SK-N-SH (cell line): ENCODE measurements at regions not wholly inside any gene's neighbourhood (a gene's known extent, or its start where the extent isn't known, plus 50 kb on each side); places are given as distances from the start of the nearest gene placed in this dataset.

Experiments
- CTCF ChIA-PET: fragments of 300-600, 350-600 bp; formaldehyde crosslinking; extraction: SDS; loops from one replicate; lab custom pipeline; 2021; lab: Yijun Ruan, JAX
- POLR2A ChIA-PET: fragments of 350-600 bp; sonication (Branson Sonifier 250); formaldehyde crosslinking; extraction: SDS; loops from one replicate; lab custom pipeline; 2020; ENCODE audit warnings: antibody characterized with exemption, inconsistent platforms; lab: Yijun Ruan, JAX
- DNase-seq: peaks from one replicate; pipeline ENCODE4 v3.0.0; 2012
- H2AFZ ChIP-seq: fragments of 200-600 bp; sonication (generic); 2 replicates; pipeline ENCODE4 v1.8.1; 2016; ENCODE audit warnings: antibody characterized with exemption, mild to moderate bottlenecking, low read depth
- H3F3A ChIP-seq: fragments of 200-600 bp; sonication (generic); replicated peaks from 2 replicates; pipeline ENCODE3; 2016; ENCODE audit warnings: antibody characterized with exemption, mild to moderate bottlenecking; ENCODE audit not compliant: insufficient read depth
- H3K27ac ChIP-seq, 2 experiments: fragments of 200-500 bp in 1 of 2; fragments of 200-600 bp in 1 of 2; sonication (Bioruptor generic) in 1 of 2; sonication (generic), shearing (Covaris generic) in 1 of 2; 2 replicates each; pipeline versions ENCODE4 v1.5.1 to v1.6.1; 2014 to 2016; ENCODE audit warnings: low read depth in 2 of 2, inconsistent platforms in 1 of 2, low read length in 1 of 2, mild to moderate bottlenecking in 1 of 2, mixed read lengths in 1 of 2
- H3K27me3 ChIP-seq: fragments of 200-600 bp; sonication (generic), shearing (Covaris generic); 2 replicates; pipeline ENCODE4 v1.6.1; 2016; ENCODE audit warnings: mixed run types; ENCODE audit not compliant: insufficient read depth
- H3K36me3 ChIP-seq, 2 experiments: fragments of 200-500 bp in 1 of 2; fragments of 200-600 bp in 1 of 2; sonication (Bioruptor generic) in 1 of 2; sonication (generic) in 1 of 2; replicated peaks in 1 of 2; 2 replicates each; pipeline versions ENCODE3 to v1.5.1; 2014 to 2016; ENCODE audit warnings: low read length in 1 of 2, mild to moderate bottlenecking in 1 of 2; ENCODE audit not compliant: insufficient read depth in 2 of 2, control insufficient read depth in 1 of 2
- H3K4me1 ChIP-seq, 2 experiments: fragments of 200-500 bp in 1 of 2; fragments of 200-600 bp in 1 of 2; sonication (Bioruptor generic) in 1 of 2; sonication (generic), shearing (Covaris generic) in 1 of 2; 2 replicates each; pipeline versions ENCODE4 v1.5.1 to v1.6.1; 2014 to 2016; ENCODE audit warnings: low read depth in 1 of 2, low read length in 1 of 2, mixed run types in 1 of 2; ENCODE audit not compliant: insufficient read depth in 2 of 2, control insufficient read depth in 1 of 2
- H3K4me2 ChIP-seq: fragments of 200-600 bp; sonication (generic), shearing (Covaris generic); 2 replicates; pipeline ENCODE4 v1.6.1; 2017; ENCODE audit warnings: mixed run types
- H3K4me3 ChIP-seq, 2 experiments: fragments of 200-500 bp in 1 of 2; fragments of 200-600 bp in 1 of 2; sonication (Bioruptor generic) in 1 of 2; sonication (generic), shearing (Covaris generic) in 1 of 2; 2 replicates each; pipeline versions ENCODE4 v1.5.1 to v1.8.1; 2014 to 2016; ENCODE audit warnings: low read depth in 2 of 2, inconsistent platforms in 1 of 2, low read length in 1 of 2, mild to moderate bottlenecking in 1 of 2, mixed read lengths in 1 of 2, moderate library complexity in 1 of 2
- H3K79me2 ChIP-seq: fragments of 200-600 bp; sonication (generic); 2 replicates; pipeline ENCODE4 v1.8.1; 2017; ENCODE audit warnings: mild to moderate bottlenecking; ENCODE audit not compliant: insufficient read depth
- H3K9ac ChIP-seq: fragments of 200-600 bp; sonication (generic); 2 replicates; pipeline ENCODE4 v1.6.1; 2017; ENCODE audit warnings: mixed run types
- H3K9me2 ChIP-seq: fragments of 200-600 bp; sonication (generic); 2 replicates; pipeline ENCODE4 v1.6.1; 2017; ENCODE audit warnings: mixed run types
- H3K9me3 ChIP-seq: fragments of 200-600 bp; sonication (generic); 2 replicates; pipeline ENCODE4 v1.6.1; 2017; ENCODE audit warnings: mixed run types, mild to moderate bottlenecking, moderate library complexity
- H4K20me1 ChIP-seq: fragments of 200-600 bp; sonication (generic); 2 replicates; pipeline ENCODE4 v1.6.1; 2017; ENCODE audit warnings: mild to moderate bottlenecking, mixed run types; ENCODE audit not compliant: insufficient read depth
- ELF1 ChIP-seq: IDR thresholded peaks from 2 replicates; pipeline ENCODE4 v1.4.0; 2012
- EP300 ChIP-seq, 2 experiments: IDR thresholded peaks; 2 replicates each; pipeline versions ENCODE4 v1.4.0 to v1.6.1; 2012; ENCODE audit warnings: borderline replicate concordance in 1 of 2, low read depth in 1 of 2, low read length in 1 of 2
- EZH2phosphoT487 ChIP-seq: fragments of 200-600 bp; sonication (generic); IDR thresholded peaks from 2 replicates; pipeline ENCODE4 v1.6.1; 2017; ENCODE audit warnings: low read depth, mixed run types, mild to moderate bottlenecking, antibody characterized with exemption, moderate library complexity, borderline replicate concordance
- FOSL2 ChIP-seq: IDR thresholded peaks from 2 replicates; pipeline ENCODE4 v1.4.0; 2012; ENCODE audit warnings: low read depth, mild to moderate bottlenecking, moderate library complexity, borderline replicate concordance
- FOXJ3 ChIP-seq: sonication (generic); formaldehyde crosslinking; IDR thresholded peaks from 2 replicates; pipeline ENCODE4 v1.5.1; 2020; ENCODE audit warnings: mild to moderate bottlenecking, missing genetic modification reagents
- GATA2 ChIP-seq: sonication (generic); formaldehyde crosslinking; IDR thresholded peaks from 2 replicates; pipeline ENCODE4 v1.5.0; 2020; ENCODE audit warnings: mild to moderate bottlenecking, missing genetic modification reagents
- JUND ChIP-seq: IDR thresholded peaks from 2 replicates; pipeline ENCODE4 v1.4.0; 2012
- MEF2A ChIP-seq: IDR thresholded peaks from 2 replicates; pipeline ENCODE4 v1.4.0; 2012; ENCODE audit warnings: low read depth, borderline replicate concordance
- MXI1 ChIP-seq: IDR thresholded peaks from 2 replicates; pipeline ENCODE4 v1.6.1; 2012; ENCODE audit warnings: mild to moderate bottlenecking, low read depth, low read length, improper control_type of control experiment
- NRF1 ChIP-seq: IDR thresholded peaks from 2 replicates; pipeline ENCODE4 v1.6.1; 2012; ENCODE audit warnings: low read depth, mild to moderate bottlenecking, low read length
- POLR2AphosphoS5 ChIP-seq: IDR thresholded peaks from 2 replicates; pipeline ENCODE4 v1.6.1; 2012; ENCODE audit warnings: low read depth, low read length
- RAD21 ChIP-seq: IDR thresholded peaks from 2 replicates; pipeline ENCODE4 v1.6.1; 2012; ENCODE audit warnings: mild to moderate bottlenecking, low read length
- RXRA ChIP-seq: IDR thresholded peaks from 2 replicates; pipeline ENCODE4 v1.4.0; 2012; ENCODE audit warnings: low read depth, mild to moderate bottlenecking, borderline replicate concordance
- TCF12 ChIP-seq: IDR thresholded peaks from 2 replicates; pipeline ENCODE4 v1.4.0; 2012
- TEAD4 ChIP-seq: IDR thresholded peaks from 2 replicates; pipeline ENCODE4 v1.4.0; 2012; ENCODE audit warnings: mild to moderate bottlenecking, borderline replicate concordance; ENCODE audit not compliant: insufficient read depth
- YY1 ChIP-seq: IDR thresholded peaks from 2 replicates; pipeline ENCODE4 v1.4.0; 2012; ENCODE audit warnings: low read depth, mild to moderate bottlenecking
- WGBS: methylation state at CpG from one replicate; pipeline ENCODE4 v1.1.6; 2017; ENCODE audit warnings: low lambda C conversion rate; 5-methylcytosine and 5-hydroxymethylcytosine counted together
- TF ChIP-seq, protein P1 (sequence below): IDR thresholded peaks from 2 replicates; pipeline ENCODE4; 2012
- TF ChIP-seq, protein P2 (sequence below): IDR thresholded peaks from 2 replicates; pipeline ENCODE4 v1.4.0; 2012; ENCODE audit warnings: low read depth
- TF ChIP-seq, protein P3 (sequence below): fragments of 150-350 bp; IDR thresholded peaks from 2 replicates; pipeline ENCODE4 v1.6.1; 2017; ENCODE audit warnings: antibody characterized with exemption, low read length, low read depth, borderline replicate concordance
- TF ChIP-seq, protein P4 (sequence below): IDR thresholded peaks from 2 replicates; pipeline ENCODE4 v1.6.1; 2012; ENCODE audit warnings: mild to moderate bottlenecking, low read depth, low read length, moderate library complexity
- TF ChIP-seq, protein P5 (sequence below): IDR thresholded peaks from 2 replicates; pipeline ENCODE4 v1.4.0; 2012; ENCODE audit warnings: low read depth, borderline replicate concordance

DNA sequence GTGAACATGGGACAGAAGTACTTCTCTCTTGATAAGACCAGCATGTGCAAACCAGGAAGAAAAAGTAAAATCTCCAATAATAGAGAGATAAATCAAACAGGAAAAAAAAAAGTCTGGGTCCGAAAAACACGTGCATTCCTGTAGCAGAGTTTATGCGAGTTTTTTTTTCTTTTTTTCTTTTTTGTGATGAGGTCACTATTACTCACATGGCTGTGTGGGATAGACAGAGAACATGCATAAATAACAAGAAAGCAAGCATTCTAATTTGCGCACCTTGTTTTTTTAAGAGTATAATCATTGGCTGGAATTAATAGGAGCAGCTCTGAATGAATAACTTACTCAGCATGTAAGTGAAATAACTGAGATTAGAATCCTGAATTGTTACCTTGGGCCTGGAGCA, 91.9 kb upstream of the CPM start:
- ChIA-PET CTCF (no interaction called here), POLR2A (no interaction called here)
- 18% methylated on average over 4 of the region's 4 CpGs for WGBS
- no peak for DNase-seq
- Histone ChIP-seq H3K9me2 (no peaks in the 10 kb centered on the region), H3F3A (peaks cover 2% of the 10 kb centered on the region), H3K9me3 (no peaks in the 10 kb centered on the region), H3K27ac (peak overlapping the region in 1 of 2 experiments; percentile 27; a peak in 2 of 4 replicates), H4K20me1 (no peaks in the 10 kb centered on the region), H3K4me2 (0 out of 2 replicates have a peak overlapping the region, but pooled peaks have one; percentile 4), H3K27me3 (no peaks in the 10 kb centered on the region), H2AFZ (no peak overlapping the region), H3K4me3 (no peak overlapping the region; a peak in 1 of 4 replicates), H3K79me2 (no peaks in the 10 kb centered on the region), H3K36me3 (no peaks in the 10 kb centered on the region), H3K9ac (no peak overlapping the region), H3K4me1 (0 out of 4 replicates have a peak, but pooled peaks cover 0 to 11% of the 10 kb centered on the region in 2 experiments)
- TF ChIP-seq, protein P1, sequence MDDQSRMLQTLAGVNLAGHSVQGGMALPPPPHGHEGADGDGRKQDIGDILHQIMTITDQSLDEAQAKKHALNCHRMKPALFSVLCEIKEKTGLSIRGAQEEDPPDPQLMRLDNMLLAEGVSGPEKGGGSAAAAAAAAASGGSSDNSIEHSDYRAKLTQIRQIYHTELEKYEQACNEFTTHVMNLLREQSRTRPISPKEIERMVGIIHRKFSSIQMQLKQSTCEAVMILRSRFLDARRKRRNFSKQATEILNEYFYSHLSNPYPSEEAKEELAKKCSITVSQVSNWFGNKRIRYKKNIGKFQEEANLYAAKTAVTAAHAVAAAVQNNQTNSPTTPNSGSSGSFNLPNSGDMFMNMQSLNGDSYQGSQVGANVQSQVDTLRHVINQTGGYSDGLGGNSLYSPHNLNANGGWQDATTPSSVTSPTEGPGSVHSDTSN, result peak; percentile 11; the same call in 1 of the 2 replicates
- TF ChIP-seq TEAD4 (no peak), ELF1 (no peak), FOXJ3 (CRISPR knock-in tag) (no peak), YY1 (no peak), TCF12 (peak; percentile 39; the same call in 1 of the 2 replicates), FOSL2 (peak; percentile 44; the same call in 1 of the 2 replicates), RAD21 (no peak), RXRA (no peak), EZH2phosphoT487 (no peak), GATA2 (CRISPR knock-in tag) (no peak), NRF1 (no peak), MXI1 (no peak), MEF2A (no peak), JUND (peak; percentile 18; the same call in 1 of the 2 replicates)
- TF ChIP-seq, protein P2, sequence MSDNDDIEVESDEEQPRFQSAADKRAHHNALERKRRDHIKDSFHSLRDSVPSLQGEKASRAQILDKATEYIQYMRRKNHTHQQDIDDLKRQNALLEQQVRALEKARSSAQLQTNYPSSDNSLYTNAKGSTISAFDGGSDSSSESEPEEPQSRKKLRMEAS, result peak; percentile 56; the same call in 1 of the 2 replicates
- TF ChIP-seq, protein P3, sequence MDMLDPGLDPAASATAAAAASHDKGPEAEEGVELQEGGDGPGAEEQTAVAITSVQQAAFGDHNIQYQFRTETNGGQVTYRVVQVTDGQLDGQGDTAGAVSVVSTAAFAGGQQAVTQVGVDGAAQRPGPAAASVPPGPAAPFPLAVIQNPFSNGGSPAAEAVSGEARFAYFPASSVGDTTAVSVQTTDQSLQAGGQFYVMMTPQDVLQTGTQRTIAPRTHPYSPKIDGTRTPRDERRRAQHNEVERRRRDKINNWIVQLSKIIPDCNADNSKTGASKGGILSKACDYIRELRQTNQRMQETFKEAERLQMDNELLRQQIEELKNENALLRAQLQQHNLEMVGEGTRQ, result no peak

DNA sequence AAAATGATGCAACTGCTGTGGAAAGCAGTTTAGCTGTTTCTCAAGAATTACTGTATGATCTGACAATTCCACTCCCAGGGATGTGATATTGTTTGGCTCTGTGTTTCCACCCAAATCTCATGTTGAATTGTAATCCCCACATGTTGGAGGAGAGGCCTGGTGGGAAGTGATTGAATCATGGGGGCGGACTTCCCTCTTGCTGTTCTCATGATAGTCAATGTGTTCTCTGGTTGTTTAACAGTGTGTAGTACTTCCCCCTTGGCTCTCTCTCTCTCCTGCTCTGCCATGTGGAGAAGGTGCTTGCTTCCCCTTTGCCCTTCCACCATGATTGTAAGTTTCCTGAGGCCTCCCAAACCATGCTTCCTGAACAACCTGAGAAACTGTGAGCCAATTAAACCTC, 93.4 kb upstream of the CPM start:
- no peaks in the 10 kb centered on the region for H3K36me3 ChIP-seq
- no peak overlapping the region for H2AFZ ChIP-seq
- CTCF ChIA-PET, result no interaction called here
- peaks cover 2% of the 10 kb centered on the region for H3F3A ChIP-seq
- H3K9me3 ChIP-seq, result no peaks in the 10 kb centered on the region
- DNase-seq, result no peak
- no peak overlapping the region for H3K9ac ChIP-seq
- H3K27me3 ChIP-seq, result no peaks in the 10 kb centered on the region
- no peaks in the 10 kb centered on the region for H3K9me2 ChIP-seq
- TF ChIP-seq, protein P4, sequence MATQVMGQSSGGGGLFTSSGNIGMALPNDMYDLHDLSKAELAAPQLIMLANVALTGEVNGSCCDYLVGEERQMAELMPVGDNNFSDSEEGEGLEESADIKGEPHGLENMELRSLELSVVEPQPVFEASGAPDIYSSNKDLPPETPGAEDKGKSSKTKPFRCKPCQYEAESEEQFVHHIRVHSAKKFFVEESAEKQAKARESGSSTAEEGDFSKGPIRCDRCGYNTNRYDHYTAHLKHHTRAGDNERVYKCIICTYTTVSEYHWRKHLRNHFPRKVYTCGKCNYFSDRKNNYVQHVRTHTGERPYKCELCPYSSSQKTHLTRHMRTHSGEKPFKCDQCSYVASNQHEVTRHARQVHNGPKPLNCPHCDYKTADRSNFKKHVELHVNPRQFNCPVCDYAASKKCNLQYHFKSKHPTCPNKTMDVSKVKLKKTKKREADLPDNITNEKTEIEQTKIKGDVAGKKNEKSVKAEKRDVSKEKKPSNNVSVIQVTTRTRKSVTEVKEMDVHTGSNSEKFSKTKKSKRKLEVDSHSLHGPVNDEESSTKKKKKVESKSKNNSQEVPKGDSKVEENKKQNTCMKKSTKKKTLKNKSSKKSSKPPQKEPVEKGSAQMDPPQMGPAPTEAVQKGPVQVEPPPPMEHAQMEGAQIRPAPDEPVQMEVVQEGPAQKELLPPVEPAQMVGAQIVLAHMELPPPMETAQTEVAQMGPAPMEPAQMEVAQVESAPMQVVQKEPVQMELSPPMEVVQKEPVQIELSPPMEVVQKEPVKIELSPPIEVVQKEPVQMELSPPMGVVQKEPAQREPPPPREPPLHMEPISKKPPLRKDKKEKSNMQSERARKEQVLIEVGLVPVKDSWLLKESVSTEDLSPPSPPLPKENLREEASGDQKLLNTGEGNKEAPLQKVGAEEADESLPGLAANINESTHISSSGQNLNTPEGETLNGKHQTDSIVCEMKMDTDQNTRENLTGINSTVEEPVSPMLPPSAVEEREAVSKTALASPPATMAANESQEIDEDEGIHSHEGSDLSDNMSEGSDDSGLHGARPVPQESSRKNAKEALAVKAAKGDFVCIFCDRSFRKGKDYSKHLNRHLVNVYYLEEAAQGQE, result no peak
- TF ChIP-seq JUND (no peak), EP300 (IDR thresholded peaks at IDR 0.05; ENCODE audit: borderline replicate concordance in 1 of 2, low read depth in 1 of 2, low read length in 1 of 2) (no peak), POLR2AphosphoS5 (no peak)
- TF ChIP-seq, protein P5, sequence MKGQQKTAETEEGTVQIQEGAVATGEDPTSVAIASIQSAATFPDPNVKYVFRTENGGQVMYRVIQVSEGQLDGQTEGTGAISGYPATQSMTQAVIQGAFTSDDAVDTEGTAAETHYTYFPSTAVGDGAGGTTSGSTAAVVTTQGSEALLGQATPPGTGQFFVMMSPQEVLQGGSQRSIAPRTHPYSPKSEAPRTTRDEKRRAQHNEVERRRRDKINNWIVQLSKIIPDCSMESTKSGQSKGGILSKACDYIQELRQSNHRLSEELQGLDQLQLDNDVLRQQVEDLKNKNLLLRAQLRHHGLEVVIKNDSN, result no peak
- WGBS, result 100% methylated on average over 1 of the region's 1 CpG
- no peak overlapping the region for H3K4me2 ChIP-seq
- no peak overlapping the region for H3K4me3 ChIP-seq
- 0 out of 4 replicates have a peak, but pooled peaks cover 0 to 11% of the 10 kb centered on the region in 2 experiments for H3K4me1 ChIP-seq
- H3K27ac ChIP-seq, result no peak overlapping the region
- H3K79me2 ChIP-seq, result no peaks in the 10 kb centered on the region
- H4K20me1 ChIP-seq, result no peaks in the 10 kb centered on the region
- POLR2A ChIA-PET, result no interaction called here
